Transverse colon (tissue), 4 donors: ENCODE measurements at regions not wholly inside any gene's neighbourhood (a gene's known extent, or its start where the extent isn't known, plus 50 kb on each side); places are given as distances from the start of the nearest gene placed in this dataset.
"Not testable (repeated sequence)": the region's sequence is repeated elsewhere in the genome, so short reads cannot be mapped to it uniquely, and the experiment has no call there.

Experiments
- DNase-seq: peaks from one replicate; pipeline ENCODE4 v3.0.0-alpha.2; 2019
- H3K27ac ChIP-seq, 4 donors: fragments of 200-600 bp; sonication (generic); 2 replicates each; pipeline ENCODE4 v1.5.1; 2016 to 2018; ENCODE audit warnings: inconsistent platforms in 4 of 4
- H3K27me3 ChIP-seq: fragments of 200-600 bp; sonication (generic); 2 replicates; pipeline ENCODE4 v1.5.1; 2017; ENCODE audit warnings: inconsistent platforms
- H3K36me3 ChIP-seq, 4 donors: fragments of 200-600 bp; sonication (generic); 2 replicates each; pipeline ENCODE4 v1.5.1; 2017 to 2019; ENCODE audit warnings: inconsistent platforms in 4 of 4
- H3K4me1 ChIP-seq, 4 donors: fragments of 200-600 bp; sonication (generic); 2 replicates each; pipeline ENCODE4 v1.5.1; 2017 to 2020; ENCODE audit warnings: inconsistent platforms in 4 of 4
- H3K4me3 ChIP-seq, 4 donors: fragments of 200-600 bp; sonication (generic); 1 replicate in 1 of 4; 2 replicates in 3 of 4; pipeline versions ENCODE4 v1.5.1 to v1.6.1; 2017 to 2019; ENCODE audit warnings: inconsistent platforms in 4 of 4
- H3K9me3 ChIP-seq, 2 donors: fragments of 200-600 bp; sonication (generic); 2 replicates each; pipeline ENCODE4 v1.5.1; 2017 to 2019; ENCODE audit warnings: inconsistent platforms in 2 of 2
- EP300 ChIP-seq: sonication (generic); formaldehyde crosslinking; IDR thresholded peaks from one replicate; pipeline ENCODE4 v1.6.1; 2017; ENCODE audit warnings: antibody characterized with exemption, low read depth
- POLR2A ChIP-seq: fragments of 450-650 bp; IDR thresholded peaks from one replicate; pipeline ENCODE4 v1.6.1; 2016; ENCODE audit warnings: antibody characterized with exemption, mild to moderate bottlenecking, moderate library complexity
- POLR2AphosphoS5 ChIP-seq, 3 donors: sonication (generic); formaldehyde crosslinking; IDR thresholded peaks; one replicate each; pipeline ENCODE4 v1.6.1; 2016; ENCODE audit warnings: antibody characterized with exemption in 3 of 3
- WGBS, 2 donors: methylation state at CpG; one replicate each; pipeline ENCODE4 v1.1.5; 2018; ENCODE audit warnings: low coverage in 1 of 2; 5-methylcytosine and 5-hydroxymethylcytosine counted together
- in situ Hi-C, 4 donors: fragments of 200-750 bp; cut with MboI; loops; one replicate each; pipeline versions ENCODE4 v1.15.0 to v1.15.1; 2017; ENCODE audit warnings: low sequenced_read_pairs in 3 of 4, low pct_ligation_motif_present in 1 of 4, low pct_unique_long_range_greater_than_20kb in 1 of 4
- intact Hi-C: fragments of 100-400 bp; cut with DNase I; formaldehyde crosslinking; loops from one replicate; pipeline ENCODE4 v1.15.1; 2023; ENCODE audit warnings: low total_unique reads
- TF ChIP-seq, protein P1 (sequence below), 5 experiments: fragments of 200-600 bp in 3 of 5; fragments of 450-650 bp in 2 of 5; sonication (generic) in 3 of 5; IDR thresholded peaks; 1 replicate in 2 of 5; 2 replicates in 3 of 5; pipeline ENCODE4 v1.5.1; 2016 to 2017; ENCODE audit warnings: antibody characterized with exemption in 5 of 5, inconsistent platforms in 3 of 5, mild to moderate bottlenecking in 2 of 5, moderate library complexity in 1 of 5

DNA sequence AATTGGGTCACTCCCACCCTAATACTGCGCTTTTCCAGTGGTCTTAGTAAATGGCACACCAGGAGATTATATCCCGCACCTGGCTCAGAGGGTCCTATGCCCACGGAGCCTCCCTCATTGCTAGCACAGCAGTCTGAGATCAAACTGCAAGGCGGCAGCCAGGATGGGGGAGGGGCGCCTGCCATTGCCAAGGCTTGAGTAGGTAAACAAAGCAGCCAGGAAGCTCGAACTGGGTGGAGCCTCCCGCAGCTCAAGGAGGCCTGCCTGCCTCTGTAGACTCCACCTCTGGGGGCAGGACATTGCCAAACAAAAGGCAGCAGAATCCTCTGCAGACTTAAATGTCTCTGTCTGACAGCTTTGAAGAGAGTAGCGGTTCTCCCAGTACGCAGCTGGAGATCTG is 52.4 kb upstream of the PMPCB start:
- intact Hi-C loops, H3K36me3 ChIP-seq, H3K4me3 ChIP-seq, H3K4me1 ChIP-seq, H3K27me3 ChIP-seq, in situ Hi-C loops, H3K27ac ChIP-seq, H3K9me3 ChIP-seq: not testable (repeated sequence)
- WGBS, 2 donors, result 76 to 100% methylated on average over 1 to 9 of the region's 9 CpGs
- DNase-seq, result peak; percentile 32

DNA sequence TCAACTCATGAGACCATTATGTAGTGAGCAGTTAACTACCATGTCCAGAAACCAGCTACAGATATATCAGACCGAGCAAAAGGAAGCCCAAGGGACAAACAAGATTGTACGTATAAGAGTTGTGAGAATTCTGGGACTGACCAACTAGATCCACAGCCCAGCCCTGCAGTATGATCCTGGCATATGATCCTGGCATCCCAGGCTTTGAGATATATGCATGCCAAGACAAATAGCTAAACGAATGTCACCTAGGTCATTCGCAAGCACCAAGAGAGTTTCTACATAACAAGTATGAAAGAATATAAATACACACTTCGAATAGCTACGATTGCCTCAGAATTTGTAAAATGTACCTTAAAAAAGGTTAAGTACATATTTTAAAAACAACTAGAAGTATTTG is 56.4 kb upstream of the PMPCB start:
- peak; percentile 11 for DNase-seq
- WGBS, 2 donors, result 51 to 62% methylated on average over 4 to 6 of the region's 6 CpGs
- in situ Hi-C loops (no loop called here), intact Hi-C loops (no loop called here)
- no peak overlapping the region for H3K27ac ChIP-seq
- no peaks in the 10 kb centered on the region for H3K36me3 ChIP-seq
- no peaks in the 10 kb centered on the region for H3K9me3 ChIP-seq
- no peaks in the 10 kb centered on the region for H3K4me1 ChIP-seq
- no peaks in the 10 kb centered on the region for H3K27me3 ChIP-seq
- no peak overlapping the region for H3K4me3 ChIP-seq
- TF ChIP-seq POLR2A (no peak), POLR2AphosphoS5 (IDR thresholded peaks at IDR 0.05) (no peak), EP300 (no peak)
- TF ChIP-seq, protein P1, sequence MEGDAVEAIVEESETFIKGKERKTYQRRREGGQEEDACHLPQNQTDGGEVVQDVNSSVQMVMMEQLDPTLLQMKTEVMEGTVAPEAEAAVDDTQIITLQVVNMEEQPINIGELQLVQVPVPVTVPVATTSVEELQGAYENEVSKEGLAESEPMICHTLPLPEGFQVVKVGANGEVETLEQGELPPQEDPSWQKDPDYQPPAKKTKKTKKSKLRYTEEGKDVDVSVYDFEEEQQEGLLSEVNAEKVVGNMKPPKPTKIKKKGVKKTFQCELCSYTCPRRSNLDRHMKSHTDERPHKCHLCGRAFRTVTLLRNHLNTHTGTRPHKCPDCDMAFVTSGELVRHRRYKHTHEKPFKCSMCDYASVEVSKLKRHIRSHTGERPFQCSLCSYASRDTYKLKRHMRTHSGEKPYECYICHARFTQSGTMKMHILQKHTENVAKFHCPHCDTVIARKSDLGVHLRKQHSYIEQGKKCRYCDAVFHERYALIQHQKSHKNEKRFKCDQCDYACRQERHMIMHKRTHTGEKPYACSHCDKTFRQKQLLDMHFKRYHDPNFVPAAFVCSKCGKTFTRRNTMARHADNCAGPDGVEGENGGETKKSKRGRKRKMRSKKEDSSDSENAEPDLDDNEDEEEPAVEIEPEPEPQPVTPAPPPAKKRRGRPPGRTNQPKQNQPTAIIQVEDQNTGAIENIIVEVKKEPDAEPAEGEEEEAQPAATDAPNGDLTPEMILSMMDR (IDR thresholded peaks at IDR 0.05), result no peak

DNA sequence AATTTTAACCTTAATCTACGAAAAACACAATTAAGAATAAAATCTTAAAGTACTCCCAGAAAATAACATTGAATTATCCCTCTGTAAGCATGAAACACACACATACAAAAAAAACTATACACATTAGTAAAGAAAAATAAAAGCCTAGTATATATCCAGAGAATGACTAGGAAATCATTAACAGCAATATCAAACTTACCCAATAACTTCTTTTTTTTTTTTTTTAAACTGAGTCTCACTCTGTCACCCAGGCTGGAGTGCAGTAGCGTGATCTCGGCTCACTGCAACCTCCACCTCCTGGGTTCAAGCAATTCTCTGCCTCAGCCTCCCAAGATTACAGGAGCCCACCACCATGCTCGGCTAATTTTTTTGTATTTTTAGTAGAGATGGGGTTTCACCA is 61.4 kb upstream of the PMPCB start:
- in situ Hi-C loops, H3K9me3 ChIP-seq, H3K36me3 ChIP-seq, H3K27me3 ChIP-seq, DNase-seq, H3K4me3 ChIP-seq, intact Hi-C loops, H3K27ac ChIP-seq, H3K4me1 ChIP-seq: not testable (repeated sequence)
- WGBS, 2 donors, result 85 to 90% methylated on average over 3 to 4 of the region's 4 CpGs

DNA sequence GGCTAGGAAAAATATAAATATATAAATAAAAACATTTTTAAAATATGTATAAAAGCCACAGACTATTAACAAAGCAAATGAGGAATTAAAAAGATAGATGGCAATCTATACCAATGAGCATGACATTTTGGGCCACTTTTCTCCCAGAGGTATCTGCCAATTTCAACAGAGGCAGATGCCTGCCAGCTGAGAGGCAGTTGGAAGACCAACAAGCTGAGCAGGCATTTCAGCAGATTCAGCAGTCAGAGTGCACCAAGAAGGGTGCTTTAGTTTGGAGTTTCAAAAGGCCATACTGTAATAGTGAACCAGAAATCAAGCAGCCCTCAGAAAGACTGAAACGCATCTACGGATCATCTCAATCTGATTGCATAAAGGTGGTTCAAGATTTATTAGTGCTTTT is 62.4 kb upstream of the PMPCB start:
- DNase-seq, intact Hi-C loops, H3K27me3 ChIP-seq, H3K4me3 ChIP-seq, H3K4me1 ChIP-seq, H3K9me3 ChIP-seq, in situ Hi-C loops, H3K36me3 ChIP-seq, H3K27ac ChIP-seq: not testable (repeated sequence)
- 98 to 100% methylated on average over 1 to 2 of the region's 2 CpGs for WGBS, 2 donors

DNA sequence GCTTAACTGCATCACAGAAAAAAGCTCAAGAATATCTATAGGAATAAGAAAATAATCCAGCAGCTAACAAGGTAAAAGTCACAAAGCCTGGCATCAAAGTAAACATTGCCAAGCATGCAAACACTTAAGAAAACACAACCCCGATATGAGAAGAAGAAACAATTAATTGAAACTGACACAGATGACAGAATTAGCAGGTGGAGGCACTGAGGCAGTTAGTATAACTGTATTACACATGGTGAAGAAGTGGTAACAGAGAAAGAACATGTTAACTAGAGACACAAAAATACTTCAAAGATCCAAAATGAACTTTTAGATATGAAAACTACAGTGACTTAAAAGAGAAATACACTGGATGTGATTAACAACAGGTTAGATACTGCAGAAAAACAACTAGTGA is 69.4 kb upstream of the PMPCB start:
- H3K27ac ChIP-seq, H3K27me3 ChIP-seq, in situ Hi-C loops, H3K36me3 ChIP-seq, H3K4me3 ChIP-seq, DNase-seq, intact Hi-C loops, H3K4me1 ChIP-seq, H3K9me3 ChIP-seq: not testable (repeated sequence)
- WGBS, 2 donors, result 80% methylated on average over 1 of the region's 1 CpG; no CpG with 5 or more reads in 1 of the 2 donors

DNA sequence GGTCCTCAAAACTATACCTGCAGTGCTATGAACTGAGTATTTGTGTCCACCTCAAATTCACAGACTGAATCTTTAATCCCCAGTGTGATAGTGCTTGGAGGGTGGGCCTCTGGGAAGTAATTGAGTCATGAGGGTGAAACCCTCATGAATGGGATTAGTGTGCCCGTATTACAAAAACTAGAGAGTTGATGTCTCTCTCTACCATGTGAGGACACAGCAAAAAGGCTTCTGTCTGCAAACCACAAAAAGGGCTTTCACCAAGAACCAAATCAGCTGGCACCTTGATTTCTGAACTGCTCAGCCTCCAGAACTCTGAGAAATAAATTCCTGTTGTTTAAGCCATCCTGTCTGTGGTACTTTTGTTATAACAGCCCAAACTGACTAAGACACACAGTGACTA is 71.4 kb upstream of the PMPCB start:
- intact Hi-C loops, DNase-seq, H3K4me1 ChIP-seq, H3K27ac ChIP-seq, H3K9me3 ChIP-seq, in situ Hi-C loops, H3K4me3 ChIP-seq, H3K27me3 ChIP-seq, H3K36me3 ChIP-seq: not testable (repeated sequence)
- 69% methylated on average over 1 of the region's 1 CpG; no CpG with 5 or more reads in 1 of the 2 donors for WGBS, 2 donors

DNA sequence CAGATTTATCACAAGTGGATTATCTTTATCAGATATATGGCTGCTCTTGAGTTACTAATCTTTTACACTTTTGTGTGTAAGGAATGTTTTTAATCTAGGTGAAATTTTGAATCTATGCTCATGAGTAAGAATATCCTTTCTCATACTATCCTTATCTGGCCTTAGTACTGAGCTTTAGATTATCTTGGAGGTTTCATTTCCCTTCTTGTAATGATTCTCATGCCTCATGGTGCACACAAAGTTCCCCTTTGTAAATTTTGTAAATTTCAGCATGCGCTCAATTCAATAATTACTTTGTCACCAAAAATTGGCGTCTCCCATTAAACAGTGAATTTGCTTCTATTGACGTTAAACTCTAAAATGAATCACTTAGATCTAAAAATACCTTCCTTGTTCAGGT is 74.2 kb upstream of the NAPEPLD start:
- H3K27me3 ChIP-seq, DNase-seq, H3K36me3 ChIP-seq, H3K9me3 ChIP-seq, intact Hi-C loops, H3K27ac ChIP-seq, H3K4me3 ChIP-seq, in situ Hi-C loops, H3K4me1 ChIP-seq: not testable (repeated sequence)
- 75 to 77% methylated on average over 3 of the region's 3 CpGs for WGBS, 2 donors

DNA sequence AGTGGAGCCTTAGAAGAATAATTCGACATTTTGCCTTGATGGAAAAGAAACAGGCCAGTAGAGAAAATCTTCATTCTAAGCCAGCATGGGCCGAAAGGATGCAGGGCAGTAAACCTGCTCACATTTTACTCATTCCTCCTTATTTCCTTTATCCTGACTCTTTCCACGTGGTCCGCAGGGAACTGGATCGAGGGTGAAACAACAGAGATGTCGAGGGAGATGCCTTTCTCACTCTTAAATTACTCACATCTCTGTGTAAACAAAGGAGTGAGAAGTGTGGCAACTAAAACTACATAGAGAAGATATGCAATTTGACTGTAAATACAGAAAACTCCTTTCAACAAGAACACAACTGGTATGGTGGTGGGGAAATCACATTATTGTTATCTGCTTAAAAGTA is 62.1 kb upstream of the NAPEPLD start:
- H3K27me3 ChIP-seq, H3K36me3 ChIP-seq, in situ Hi-C loops, H3K4me3 ChIP-seq, H3K27ac ChIP-seq, intact Hi-C loops, H3K9me3 ChIP-seq, H3K4me1 ChIP-seq, DNase-seq: not testable (repeated sequence)
- WGBS, 2 donors, result 38 to 45% methylated on average over 5 to 6 of the region's 6 CpGs

DNA sequence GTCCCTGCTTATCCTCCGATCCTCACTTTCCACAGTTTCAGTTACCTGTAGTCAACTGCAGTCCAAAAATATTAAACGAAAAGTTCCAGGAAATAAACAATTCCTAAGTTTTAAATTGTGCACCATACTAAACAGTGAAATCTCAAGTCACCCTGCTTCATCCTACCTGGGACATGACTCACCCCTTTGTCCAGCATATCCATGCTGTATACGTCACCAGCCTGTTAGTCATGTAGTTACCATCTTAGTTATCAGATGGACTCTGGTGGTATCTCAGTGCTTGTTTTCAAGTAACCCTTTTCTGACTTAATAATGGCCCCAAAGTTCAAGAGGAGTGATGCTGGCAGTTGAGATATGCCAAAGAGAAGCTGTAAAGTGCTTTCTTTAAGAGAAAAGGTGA is 50.3 kb upstream of the NAPEPLD start:
- H3K27ac ChIP-seq, H3K4me1 ChIP-seq, H3K9me3 ChIP-seq, H3K27me3 ChIP-seq, intact Hi-C loops, H3K36me3 ChIP-seq, DNase-seq, in situ Hi-C loops, H3K4me3 ChIP-seq: not testable (repeated sequence)
- 88 to 89% methylated on average over 3 of the region's 3 CpGs for WGBS, 2 donors
